SK-N-SH (cell line): ENCODE measurements at regions not wholly inside any gene's neighbourhood (a gene's known extent, or its start where the extent isn't known, plus 50 kb on each side); places are given as distances from the start of the nearest gene placed in this dataset.

Experiments used
- CTCF ChIA-PET: fragments of 300-600, 350-600 bp; formaldehyde crosslinking; extraction: SDS; loops from one replicate; lab custom pipeline; 2021; lab: Yijun Ruan, JAX
- POLR2A ChIA-PET: fragments of 350-600 bp; sonication (Branson Sonifier 250); formaldehyde crosslinking; extraction: SDS; loops from one replicate; lab custom pipeline; 2020; ENCODE audit warnings: antibody characterized with exemption, inconsistent platforms; lab: Yijun Ruan, JAX
- DNase-seq: peaks from one replicate; pipeline ENCODE4 v3.0.0; 2012
- H2AFZ ChIP-seq: fragments of 200-600 bp; sonication (generic); 2 replicates; pipeline ENCODE4 v1.8.1; 2016; ENCODE audit warnings: antibody characterized with exemption, mild to moderate bottlenecking, low read depth
- H3F3A ChIP-seq: fragments of 200-600 bp; sonication (generic); replicated peaks from 2 replicates; pipeline ENCODE3; 2016; ENCODE audit warnings: antibody characterized with exemption, mild to moderate bottlenecking; ENCODE audit not compliant: insufficient read depth
- H3K27ac ChIP-seq, 2 experiments: fragments of 200-500 bp in 1 of 2; fragments of 200-600 bp in 1 of 2; sonication (Bioruptor generic) in 1 of 2; sonication (generic), shearing (Covaris generic) in 1 of 2; 2 replicates each; pipeline versions ENCODE4 v1.5.1 to v1.6.1; 2014 to 2016; ENCODE audit warnings: low read depth in 2 of 2, inconsistent platforms in 1 of 2, low read length in 1 of 2, mild to moderate bottlenecking in 1 of 2, mixed read lengths in 1 of 2
- H3K27me3 ChIP-seq: fragments of 200-600 bp; sonication (generic), shearing (Covaris generic); 2 replicates; pipeline ENCODE4 v1.6.1; 2016; ENCODE audit warnings: mixed run types; ENCODE audit not compliant: insufficient read depth
- H3K36me3 ChIP-seq, 2 experiments: fragments of 200-500 bp in 1 of 2; fragments of 200-600 bp in 1 of 2; sonication (Bioruptor generic) in 1 of 2; sonication (generic) in 1 of 2; replicated peaks in 1 of 2; 2 replicates each; pipeline versions ENCODE3 to v1.5.1; 2014 to 2016; ENCODE audit warnings: low read length in 1 of 2, mild to moderate bottlenecking in 1 of 2; ENCODE audit not compliant: insufficient read depth in 2 of 2, control insufficient read depth in 1 of 2
- H3K4me1 ChIP-seq, 2 experiments: fragments of 200-500 bp in 1 of 2; fragments of 200-600 bp in 1 of 2; sonication (Bioruptor generic) in 1 of 2; sonication (generic), shearing (Covaris generic) in 1 of 2; 2 replicates each; pipeline versions ENCODE4 v1.5.1 to v1.6.1; 2014 to 2016; ENCODE audit warnings: low read depth in 1 of 2, low read length in 1 of 2, mixed run types in 1 of 2; ENCODE audit not compliant: insufficient read depth in 2 of 2, control insufficient read depth in 1 of 2
- H3K4me2 ChIP-seq: fragments of 200-600 bp; sonication (generic), shearing (Covaris generic); 2 replicates; pipeline ENCODE4 v1.6.1; 2017; ENCODE audit warnings: mixed run types
- H3K4me3 ChIP-seq, 2 experiments: fragments of 200-500 bp in 1 of 2; fragments of 200-600 bp in 1 of 2; sonication (Bioruptor generic) in 1 of 2; sonication (generic), shearing (Covaris generic) in 1 of 2; 2 replicates each; pipeline versions ENCODE4 v1.5.1 to v1.8.1; 2014 to 2016; ENCODE audit warnings: low read depth in 2 of 2, inconsistent platforms in 1 of 2, low read length in 1 of 2, mild to moderate bottlenecking in 1 of 2, mixed read lengths in 1 of 2, moderate library complexity in 1 of 2
- H3K79me2 ChIP-seq: fragments of 200-600 bp; sonication (generic); 2 replicates; pipeline ENCODE4 v1.8.1; 2017; ENCODE audit warnings: mild to moderate bottlenecking; ENCODE audit not compliant: insufficient read depth
- H3K9ac ChIP-seq: fragments of 200-600 bp; sonication (generic); 2 replicates; pipeline ENCODE4 v1.6.1; 2017; ENCODE audit warnings: mixed run types
- H3K9me2 ChIP-seq: fragments of 200-600 bp; sonication (generic); 2 replicates; pipeline ENCODE4 v1.6.1; 2017; ENCODE audit warnings: mixed run types
- H3K9me3 ChIP-seq: fragments of 200-600 bp; sonication (generic); 2 replicates; pipeline ENCODE4 v1.6.1; 2017; ENCODE audit warnings: mixed run types, mild to moderate bottlenecking, moderate library complexity
- H4K20me1 ChIP-seq: fragments of 200-600 bp; sonication (generic); 2 replicates; pipeline ENCODE4 v1.6.1; 2017; ENCODE audit warnings: mild to moderate bottlenecking, mixed run types; ENCODE audit not compliant: insufficient read depth
- ELF1 ChIP-seq: IDR thresholded peaks from 2 replicates; pipeline ENCODE4 v1.4.0; 2012
- EP300 ChIP-seq, 2 experiments: IDR thresholded peaks; 2 replicates each; pipeline versions ENCODE4 v1.4.0 to v1.6.1; 2012; ENCODE audit warnings: borderline replicate concordance in 1 of 2, low read depth in 1 of 2, low read length in 1 of 2
- FOSL2 ChIP-seq: IDR thresholded peaks from 2 replicates; pipeline ENCODE4 v1.4.0; 2012; ENCODE audit warnings: low read depth, mild to moderate bottlenecking, moderate library complexity, borderline replicate concordance
- GABPA ChIP-seq: IDR thresholded peaks from 2 replicates; pipeline ENCODE4 v1.4.0; 2012; ENCODE audit warnings: low read depth, mild to moderate bottlenecking
- GATA2 ChIP-seq: sonication (generic); formaldehyde crosslinking; IDR thresholded peaks from 2 replicates; pipeline ENCODE4 v1.5.0; 2020; ENCODE audit warnings: mild to moderate bottlenecking, missing genetic modification reagents
- IRF3 ChIP-seq: fragments of 150-350 bp; IDR thresholded peaks from 2 replicates; pipeline ENCODE4 v1.6.1; 2016; ENCODE audit warnings: mild to moderate bottlenecking, low read depth, low read length
- MXI1 ChIP-seq: IDR thresholded peaks from 2 replicates; pipeline ENCODE4 v1.6.1; 2012; ENCODE audit warnings: mild to moderate bottlenecking, low read depth, low read length, improper control_type of control experiment
- NRF1 ChIP-seq: IDR thresholded peaks from 2 replicates; pipeline ENCODE4 v1.6.1; 2012; ENCODE audit warnings: low read depth, mild to moderate bottlenecking, low read length
- PBX3 ChIP-seq: IDR thresholded peaks from 2 replicates; pipeline ENCODE4; 2012
- REST ChIP-seq: IDR thresholded peaks from 2 replicates; pipeline ENCODE4 v1.6.1; 2012; ENCODE audit warnings: mild to moderate bottlenecking, low read depth, low read length, moderate library complexity
- SMC3 ChIP-seq: IDR thresholded peaks from 2 replicates; pipeline ENCODE4 v1.6.1; 2012; ENCODE audit warnings: low read depth, low read length, improper control_type of control experiment
- YY1 ChIP-seq: IDR thresholded peaks from 2 replicates; pipeline ENCODE4 v1.4.0; 2012; ENCODE audit warnings: low read depth, mild to moderate bottlenecking
- WGBS: methylation state at CpG from one replicate; pipeline ENCODE4 v1.1.6; 2017; ENCODE audit warnings: low lambda C conversion rate; 5-methylcytosine and 5-hydroxymethylcytosine counted together

GRCh38 chrX:76802708-76803107 is 375.2 kb downstream of the MAGEE1 start:
- CTCF ChIA-PET = no interaction called here
- H3K27me3 ChIP-seq = no peaks in the 10 kb centered on the region

More at GRCh38 chrX:76802708-76803107, 375.2 kb downstream of the MAGEE1 start:
- DNase-seq = no peak
- Histone ChIP-seq H3K9me3 (no peaks in the 10 kb centered on the region; the same call in 1 of the 2 replicates), H3K9me2 (no peaks in the 10 kb centered on the region), H3K36me3 (no peaks in the 10 kb centered on the region), H3F3A (no peaks in the 10 kb centered on the region), H3K4me3 (no peak overlapping the region), H3K4me2 (no peak overlapping the region), H3K79me2 (no peaks in the 10 kb centered on the region), H3K9ac (no peak overlapping the region), H3K27ac (no peak overlapping the region), H2AFZ (no peak overlapping the region), H4K20me1 (no peaks in the 10 kb centered on the region), H3K4me1 (no peaks in the 10 kb centered on the region)
- POLR2A ChIA-PET = no interaction called here
- TF ChIP-seq NRF1 (no peak), EP300 (IDR thresholded peaks at IDR 0.05; ENCODE audit: borderline replicate concordance in 1 of 2, low read depth in 1 of 2, low read length in 1 of 2) (no peak), MXI1 (no peak), GATA2 (CRISPR knock-in tag) (no peak), FOSL2 (no peak), ELF1 (no peak), REST (no peak), IRF3 (no peak), GABPA (no peak), YY1 (no peak), SMC3 (no peak), PBX3 (no peak)
- 0% methylated on average over 3 of the region's 3 CpGs for WGBS
